Esophagus muscularis mucosa (tissue), 3 donors: ENCODE measurements at regions not wholly inside any gene's neighbourhood (a gene's known extent, or its start where the extent isn't known, plus 50 kb on each side); places are given as distances from the start of the nearest gene placed in this dataset.

Experiments used
- POLR2A ChIP-seq: fragments of 450-650 bp; IDR thresholded peaks from one replicate; pipeline ENCODE4 v1.6.1; 2017; ENCODE audit warnings: antibody characterized with exemption, moderate library complexity, mild to moderate bottlenecking, low read depth
- TF ChIP-seq, protein P1 (sequence below), 3 experiments: fragments of 200-600 bp in 2 of 3; fragments of 450-650 bp in 1 of 3; sonication (generic) in 2 of 3; IDR thresholded peaks; one replicate each; pipeline ENCODE4 v1.5.1; 2017 to 2019; ENCODE audit warnings: antibody characterized with exemption in 3 of 3, mild to moderate bottlenecking in 2 of 3, moderate library complexity in 1 of 3

GRCh38 chr13:80533175-80533574, 192.2 kb upstream of the SPRY2 start:
- no peak for TF ChIP-seq POLR2A
- TF ChIP-seq, protein P1, sequence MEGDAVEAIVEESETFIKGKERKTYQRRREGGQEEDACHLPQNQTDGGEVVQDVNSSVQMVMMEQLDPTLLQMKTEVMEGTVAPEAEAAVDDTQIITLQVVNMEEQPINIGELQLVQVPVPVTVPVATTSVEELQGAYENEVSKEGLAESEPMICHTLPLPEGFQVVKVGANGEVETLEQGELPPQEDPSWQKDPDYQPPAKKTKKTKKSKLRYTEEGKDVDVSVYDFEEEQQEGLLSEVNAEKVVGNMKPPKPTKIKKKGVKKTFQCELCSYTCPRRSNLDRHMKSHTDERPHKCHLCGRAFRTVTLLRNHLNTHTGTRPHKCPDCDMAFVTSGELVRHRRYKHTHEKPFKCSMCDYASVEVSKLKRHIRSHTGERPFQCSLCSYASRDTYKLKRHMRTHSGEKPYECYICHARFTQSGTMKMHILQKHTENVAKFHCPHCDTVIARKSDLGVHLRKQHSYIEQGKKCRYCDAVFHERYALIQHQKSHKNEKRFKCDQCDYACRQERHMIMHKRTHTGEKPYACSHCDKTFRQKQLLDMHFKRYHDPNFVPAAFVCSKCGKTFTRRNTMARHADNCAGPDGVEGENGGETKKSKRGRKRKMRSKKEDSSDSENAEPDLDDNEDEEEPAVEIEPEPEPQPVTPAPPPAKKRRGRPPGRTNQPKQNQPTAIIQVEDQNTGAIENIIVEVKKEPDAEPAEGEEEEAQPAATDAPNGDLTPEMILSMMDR (IDR thresholded peaks at IDR 0.05) = no peak
